CD14-positive monocyte (primary cell): ENCODE measurements at regions not wholly inside any gene's neighbourhood (a gene's known extent, or its start where the extent isn't known, plus 50 kb on each side); places are given as distances from the start of the nearest gene placed in this dataset.

Source experiments
- DNase-seq, 3 donors: peaks; one replicate each; pipeline ENCODE4 v3.0.0-alpha.2; 2011 to 2022
- H2AFZ ChIP-seq: 2 replicates; pipeline ENCODE4 v1.6.0; 2012; ENCODE audit warnings: mild to moderate bottlenecking, low read depth, low read length, inconsistent platforms; ENCODE audit not compliant: insufficient read depth, poor library complexity, severe bottlenecking
- H3K27ac ChIP-seq, 2 donors: 1 replicate in 1 of 2; 2 replicates in 1 of 2; pipeline ENCODE4 v1.5.1; 2012 to 2013; ENCODE audit warnings: low read length in 2 of 2, control low read depth in 1 of 2, inconsistent platforms in 1 of 2, low read depth in 1 of 2, mild to moderate bottlenecking in 1 of 2
- H3K27me3 ChIP-seq, 2 donors: one replicate each; pipeline versions ENCODE4 v1.6.0 to v1.6.1; 2011 to 2013; ENCODE audit warnings: low read length in 2 of 2; ENCODE audit not compliant: control insufficient read depth in 2 of 2, insufficient read depth in 2 of 2
- H3K36me3 ChIP-seq, 2 donors: replicated peaks in 1 of 2; 1 replicate in 1 of 2; 2 replicates in 1 of 2; pipeline versions ENCODE4 v1.5.1 to v1.6.1; 2012 to 2013; ENCODE audit warnings: low read length in 2 of 2, control low read depth in 1 of 2, inconsistent platforms in 1 of 2, mild to moderate bottlenecking in 1 of 2; ENCODE audit not compliant: insufficient read depth in 2 of 2, control insufficient read depth in 1 of 2
- H3K4me1 ChIP-seq, 2 donors: 1 replicate in 1 of 2; 2 replicates in 1 of 2; pipeline versions ENCODE4 v1.5.1 to v1.6.1; 2012 to 2013; ENCODE audit warnings: low read length in 2 of 2, control low read depth in 1 of 2, inconsistent platforms in 1 of 2, mild to moderate bottlenecking in 1 of 2, moderate library complexity in 1 of 2; ENCODE audit not compliant: insufficient read depth in 2 of 2, control insufficient read depth in 1 of 2
- H3K4me2 ChIP-seq: replicated peaks from 2 replicates; pipeline ENCODE3; 2012; ENCODE audit warnings: low read length, moderate library complexity, mild to moderate bottlenecking; ENCODE audit not compliant: poor library complexity, severe bottlenecking; ENCODE audit errors: extremely low read depth
- H3K4me3 ChIP-seq, 3 experiments: fragments of 200-600 bp in 1 of 3; sonication (generic) in 1 of 3; replicated peaks in 1 of 3; 1 replicate in 2 of 3; 2 replicates in 1 of 3; pipeline ENCODE4 v1.5.1; 2011 to 2013; ENCODE audit warnings: low read length in 3 of 3, mild to moderate bottlenecking in 3 of 3, control low read depth in 2 of 3, low read depth in 2 of 3, inconsistent platforms in 1 of 3, moderate library complexity in 1 of 3
- H3K79me2 ChIP-seq: 2 replicates; pipeline ENCODE4 v1.6.0; 2012; ENCODE audit warnings: mild to moderate bottlenecking, control low read depth, inconsistent platforms, low read length, moderate library complexity; ENCODE audit not compliant: insufficient read depth
- H3K9ac ChIP-seq: 2 replicates; pipeline ENCODE4 v1.6.0; 2017; ENCODE audit warnings: low read length, mild to moderate bottlenecking; ENCODE audit not compliant: insufficient read depth, poor library complexity, severe bottlenecking
- H3K9me3 ChIP-seq, 2 donors: replicated peaks in 1 of 2; 1 replicate in 1 of 2; 2 replicates in 1 of 2; pipeline versions ENCODE4 v1.5.1 to v1.6.1; 2012 to 2013; ENCODE audit warnings: low read length in 2 of 2, control low read depth in 1 of 2; ENCODE audit not compliant: control insufficient read depth in 1 of 2, insufficient read depth in 1 of 2
- H4K20me1 ChIP-seq: 2 replicates; pipeline ENCODE4 v1.6.0; 2012; ENCODE audit warnings: mild to moderate bottlenecking, low read length, control low read depth, moderate library complexity; ENCODE audit not compliant: insufficient read depth
- H3K27ac Mint-ChIP-seq, 7 donors: one replicate each; pipeline ENCODE4 v1.8.0; 2020; ENCODE audit warnings: mild to moderate bottlenecking in 7 of 7, mixed read lengths in 7 of 7, moderate library complexity in 6 of 7, inconsistent platforms in 2 of 7
- H3K27me3 Mint-ChIP-seq, 3 donors: one replicate each; pipeline ENCODE4 v1.8.0; 2021 to 2022; ENCODE audit warnings: low read depth in 3 of 3, mild to moderate bottlenecking in 3 of 3, mixed read lengths in 3 of 3, moderate library complexity in 3 of 3, inconsistent platforms in 1 of 3
- H3K36me3 Mint-ChIP-seq, 2 donors: one replicate each; pipeline ENCODE4 v1.8.0; 2020; ENCODE audit warnings: mixed read lengths in 2 of 2, inconsistent platforms in 1 of 2, mild to moderate bottlenecking in 1 of 2
- H3K4me1 Mint-ChIP-seq: one replicate; pipeline ENCODE4 v1.8.0; 2020; ENCODE audit warnings: mild to moderate bottlenecking, mixed read lengths
- H3K4me3 Mint-ChIP-seq, 2 donors: one replicate each; pipeline ENCODE4 v1.8.0; 2020; ENCODE audit warnings: mild to moderate bottlenecking in 2 of 2, mixed read lengths in 2 of 2, moderate library complexity in 1 of 2
- H3K9me3 Mint-ChIP-seq, 7 donors: one replicate each; pipeline ENCODE4 v1.8.0; 2020 to 2022; ENCODE audit warnings: mixed read lengths in 7 of 7, mild to moderate bottlenecking in 6 of 7, moderate library complexity in 6 of 7, inconsistent platforms in 2 of 7
- WGBS: methylation state at CpG from one replicate; pipeline ENCODE4 v1.1.5; 2013; ENCODE audit warnings: missing lambda C conversion rate; ENCODE audit not compliant: insufficient coverage; 5-methylcytosine and 5-hydroxymethylcytosine counted together
- intact Hi-C, 2 donors: fragments of 100-400 bp; cut with micrococcal nuclease; formaldehyde crosslinking; loops; one replicate each; pipeline versions ENCODE4 v1.15.0 to v1.15.1; 2023
- TF ChIP-seq, protein P1 (sequence below): fragments of 200-600 bp; IDR thresholded peaks from one replicate; pipeline ENCODE4 v1.8.0; 2022; ENCODE audit warnings: antibody characterized with exemption, mild to moderate bottlenecking

DNA sequence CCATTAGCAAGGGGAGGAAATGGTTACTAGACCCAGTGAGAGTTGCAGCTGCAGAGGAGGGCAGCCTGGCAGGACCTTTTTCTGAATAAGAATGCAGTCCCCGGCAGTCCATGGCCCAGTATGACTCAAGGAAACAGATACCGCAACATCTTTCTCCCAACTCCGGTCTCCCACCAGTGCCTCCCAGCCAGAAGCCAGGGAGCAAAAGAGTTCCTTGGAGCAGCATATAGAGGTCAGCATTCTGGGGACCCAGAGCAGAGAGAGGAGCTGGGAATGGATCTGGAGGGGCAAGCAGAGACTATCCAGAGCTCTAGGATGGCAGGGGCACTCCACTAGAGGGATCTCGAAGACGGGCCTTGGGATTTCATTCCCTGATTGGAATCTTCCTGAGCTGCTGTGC, 339.2 kb upstream of the AADAT start:
- Mint-ChIP-seq H3K27me3 (peaks cover 0 to 1% (median 0%) of the 10 kb centered on the region in 3 donors), H3K4me3 (no peak overlapping the region), H3K9me3 (peaks cover 0 to 17% (median 7%) of the 10 kb centered on the region in 7 donors), H3K4me1 (no peaks in the 10 kb centered on the region), H3K36me3 (no peaks in the 10 kb centered on the region), H3K27ac (no peak overlapping the region)
- no peak overlapping the region for H3K4me2 ChIP-seq
- no peaks in the 10 kb centered on the region for H3K36me3 ChIP-seq
- no peak overlapping the region for H2AFZ ChIP-seq
- no peak for DNase-seq
- H3K27me3 ChIP-seq = no peaks in the 10 kb centered on the region
- no peak overlapping the region for H3K27ac ChIP-seq
- H3K4me1 ChIP-seq = no peaks in the 10 kb centered on the region
- H3K9ac ChIP-seq = no peak overlapping the region
- TF ChIP-seq, protein P1, sequence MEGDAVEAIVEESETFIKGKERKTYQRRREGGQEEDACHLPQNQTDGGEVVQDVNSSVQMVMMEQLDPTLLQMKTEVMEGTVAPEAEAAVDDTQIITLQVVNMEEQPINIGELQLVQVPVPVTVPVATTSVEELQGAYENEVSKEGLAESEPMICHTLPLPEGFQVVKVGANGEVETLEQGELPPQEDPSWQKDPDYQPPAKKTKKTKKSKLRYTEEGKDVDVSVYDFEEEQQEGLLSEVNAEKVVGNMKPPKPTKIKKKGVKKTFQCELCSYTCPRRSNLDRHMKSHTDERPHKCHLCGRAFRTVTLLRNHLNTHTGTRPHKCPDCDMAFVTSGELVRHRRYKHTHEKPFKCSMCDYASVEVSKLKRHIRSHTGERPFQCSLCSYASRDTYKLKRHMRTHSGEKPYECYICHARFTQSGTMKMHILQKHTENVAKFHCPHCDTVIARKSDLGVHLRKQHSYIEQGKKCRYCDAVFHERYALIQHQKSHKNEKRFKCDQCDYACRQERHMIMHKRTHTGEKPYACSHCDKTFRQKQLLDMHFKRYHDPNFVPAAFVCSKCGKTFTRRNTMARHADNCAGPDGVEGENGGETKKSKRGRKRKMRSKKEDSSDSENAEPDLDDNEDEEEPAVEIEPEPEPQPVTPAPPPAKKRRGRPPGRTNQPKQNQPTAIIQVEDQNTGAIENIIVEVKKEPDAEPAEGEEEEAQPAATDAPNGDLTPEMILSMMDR = no peak
- H3K9me3 ChIP-seq = no peaks in the 10 kb centered on the region
- H4K20me1 ChIP-seq = no peaks in the 10 kb centered on the region
- intact Hi-C loops = no loop called here
- 100% methylated on average over 1 of the region's 5 CpGs for WGBS
- H3K79me2 ChIP-seq = no peaks in the 10 kb centered on the region
- H3K4me3 ChIP-seq = no peak overlapping the region

DNA sequence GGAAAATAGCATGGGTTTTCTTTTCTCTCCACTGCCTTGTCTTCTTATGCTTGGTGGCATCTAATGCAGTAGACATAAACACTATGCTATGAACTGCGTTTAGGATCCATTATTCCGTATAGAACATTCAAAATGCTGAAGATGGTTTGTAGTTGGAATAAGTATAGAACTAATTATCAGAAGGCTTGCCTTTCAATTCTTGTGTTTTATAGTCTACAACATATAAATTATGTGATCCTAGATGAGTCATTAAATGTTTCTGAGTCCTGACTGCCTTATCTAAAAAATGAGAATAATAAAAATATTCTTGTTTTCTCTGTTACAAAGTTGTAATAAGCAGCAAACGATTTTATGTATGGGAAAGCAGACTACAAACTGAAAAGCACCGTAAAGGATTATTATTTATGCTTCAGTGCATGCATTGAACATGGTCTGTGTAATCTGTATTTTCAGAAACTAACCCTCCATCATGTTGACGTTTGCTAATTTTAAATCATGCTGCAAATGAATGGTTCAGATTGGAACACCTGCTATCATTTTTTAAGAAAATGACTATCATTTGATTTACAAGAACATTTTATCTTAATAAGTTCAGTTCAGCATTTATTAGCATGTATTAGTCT, 335.9 kb upstream of the AADAT start:
- Histone ChIP-seq H3K4me2 (no peak overlapping the region), H3K36me3 (no peaks in the 10 kb centered on the region), H3K9me3 (peaks cover 0 to 4% of the 10 kb centered on the region in 2 donors), H3K4me3 (no peak overlapping the region), H3K27ac (no peak overlapping the region), H3K27me3 (no peaks in the 10 kb centered on the region), H3K4me1 (no peaks in the 10 kb centered on the region), H4K20me1 (no peaks in the 10 kb centered on the region), H3K9ac (no peak overlapping the region), H3K79me2 (no peaks in the 10 kb centered on the region), H2AFZ (no peak overlapping the region)
- Mint-ChIP-seq H3K27me3 (peaks cover 0 to 1% (median 0%) of the 10 kb centered on the region in 3 donors), H3K36me3 (no peaks in the 10 kb centered on the region), H3K4me1 (no peaks in the 10 kb centered on the region), H3K9me3 (peaks cover under 1 to 14% (median 3%) of the 10 kb centered on the region in 7 donors), H3K27ac (no peak overlapping the region), H3K4me3 (no peak overlapping the region)
- WGBS = no CpG with 5 or more reads among the region's 5 CpGs
- TF ChIP-seq, protein P1 = no peak
- DNase-seq = no peak
- intact Hi-C loops = no loop called here
